ENCODE measurements at regions not wholly inside any gene's neighbourhood (a gene's known extent, or its start where the extent isn't known, plus 50 kb on each side); places are given as distances from the start of the nearest gene placed in this dataset.
A peak's percentile ranks its signal among the peaks of the same experiment; 100 is the strongest.

- Mint-ChIP-seq H3K27ac (no peak overlapping the region), H3K36me3 (no peaks in the 10 kb centered on the region)
- TF ChIP-seq, protein P1, sequence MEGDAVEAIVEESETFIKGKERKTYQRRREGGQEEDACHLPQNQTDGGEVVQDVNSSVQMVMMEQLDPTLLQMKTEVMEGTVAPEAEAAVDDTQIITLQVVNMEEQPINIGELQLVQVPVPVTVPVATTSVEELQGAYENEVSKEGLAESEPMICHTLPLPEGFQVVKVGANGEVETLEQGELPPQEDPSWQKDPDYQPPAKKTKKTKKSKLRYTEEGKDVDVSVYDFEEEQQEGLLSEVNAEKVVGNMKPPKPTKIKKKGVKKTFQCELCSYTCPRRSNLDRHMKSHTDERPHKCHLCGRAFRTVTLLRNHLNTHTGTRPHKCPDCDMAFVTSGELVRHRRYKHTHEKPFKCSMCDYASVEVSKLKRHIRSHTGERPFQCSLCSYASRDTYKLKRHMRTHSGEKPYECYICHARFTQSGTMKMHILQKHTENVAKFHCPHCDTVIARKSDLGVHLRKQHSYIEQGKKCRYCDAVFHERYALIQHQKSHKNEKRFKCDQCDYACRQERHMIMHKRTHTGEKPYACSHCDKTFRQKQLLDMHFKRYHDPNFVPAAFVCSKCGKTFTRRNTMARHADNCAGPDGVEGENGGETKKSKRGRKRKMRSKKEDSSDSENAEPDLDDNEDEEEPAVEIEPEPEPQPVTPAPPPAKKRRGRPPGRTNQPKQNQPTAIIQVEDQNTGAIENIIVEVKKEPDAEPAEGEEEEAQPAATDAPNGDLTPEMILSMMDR (conservative IDR thresholded peaks at IDR 0.05), result no peak
These were observed 1648.0 kb downstream of the OLFM4 start for GRCh38 chr13:54676526-54677113.

GRCh38 chr13:54682184-54682583 is 1653.6 kb downstream of the OLFM4 start:
- H3K4me1 Mint-ChIP-seq (ENCODE audit: unreplicated experiment), result no peaks in the 10 kb centered on the region
- TF ChIP-seq, protein P1 (conservative IDR thresholded peaks at IDR 0.05), result no peak
- no peak for DNase-seq (ENCODE audit: extremely low spot score, unreplicated experiment)
- no peak overlapping the region for H3K4me3 Mint-ChIP-seq
- H3K27ac Mint-ChIP-seq, result no peak overlapping the region
- H3K9me3 Mint-ChIP-seq, result no peaks in the 10 kb centered on the region
- H3K27me3 Mint-ChIP-seq, result no peaks in the 10 kb centered on the region
- no peaks in the 10 kb centered on the region for H3K36me3 Mint-ChIP-seq

More at GRCh38 chr13:54676526-54677113, 1648.0 kb downstream of the OLFM4 start:
- H3K27me3 Mint-ChIP-seq, result no peaks in the 10 kb centered on the region
- no peak for DNase-seq (ENCODE audit: extremely low spot score, unreplicated experiment)
- no peaks in the 10 kb centered on the region for H3K4me1 Mint-ChIP-seq (ENCODE audit: unreplicated experiment)
- H3K9me3 Mint-ChIP-seq, result no peaks in the 10 kb centered on the region
- no peak overlapping the region for H3K4me3 Mint-ChIP-seq

GRCh38 chr13:54687173-54687572 is 1658.6 kb downstream of the OLFM4 start:
- no peaks in the 10 kb centered on the region for H3K9me3 Mint-ChIP-seq
- no peak for DNase-seq (ENCODE audit: extremely low spot score, unreplicated experiment)
- no peaks in the 10 kb centered on the region for H3K4me1 Mint-ChIP-seq (ENCODE audit: unreplicated experiment)
- H3K4me3 Mint-ChIP-seq, result no peak overlapping the region
- H3K36me3 Mint-ChIP-seq, result no peaks in the 10 kb centered on the region
- no peaks in the 10 kb centered on the region for H3K27me3 Mint-ChIP-seq
- no peak overlapping the region for H3K27ac Mint-ChIP-seq
- TF ChIP-seq, protein P1 (conservative IDR thresholded peaks at IDR 0.05), result no peak

DNA sequence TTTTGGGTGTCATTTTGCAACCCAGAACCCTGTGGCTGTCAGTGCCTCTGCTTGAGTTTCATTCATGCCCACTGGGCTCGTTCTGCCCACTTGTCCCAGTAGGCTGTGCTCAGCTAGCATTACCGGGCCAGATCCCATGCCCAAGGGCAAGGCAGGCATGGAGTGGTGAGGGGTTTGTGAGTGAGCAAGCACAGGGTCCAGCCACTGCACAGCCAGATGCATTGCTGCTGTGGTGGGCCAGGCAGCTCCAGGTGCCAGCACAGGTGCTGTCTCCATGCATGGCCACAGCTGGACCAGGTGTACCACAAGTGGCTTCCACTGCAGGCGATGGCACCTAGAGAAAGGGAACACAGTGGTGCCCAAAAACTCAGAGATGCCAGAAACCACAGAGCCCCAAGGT is 1671.2 kb downstream of the OLFM4 start:
- H3K4me1 Mint-ChIP-seq (ENCODE audit: unreplicated experiment), result no peaks in the 10 kb centered on the region
- H3K4me3 Mint-ChIP-seq, result no peak overlapping the region
- TF ChIP-seq, protein P1 (conservative IDR thresholded peaks at IDR 0.05), result no peak
- no peak overlapping the region for H3K27ac Mint-ChIP-seq
- no peak for DNase-seq (ENCODE audit: extremely low spot score, unreplicated experiment)
- H3K9me3 Mint-ChIP-seq, result no peaks in the 10 kb centered on the region
- H3K27me3 Mint-ChIP-seq, result no peaks in the 10 kb centered on the region
- no peaks in the 10 kb centered on the region for H3K36me3 Mint-ChIP-seq

- H3K27ac Mint-ChIP-seq, result no peak overlapping the region
- peaks cover 12% of the 10 kb centered on the region for H3K4me1 Mint-ChIP-seq (ENCODE audit: unreplicated experiment)
These were observed 1677.1 kb downstream of the OLFM4 start for GRCh38 chr13:54705738-54706137.

More at GRCh38 chr13:54705738-54706137, 1677.1 kb downstream of the OLFM4 start:
- no peak for DNase-seq (ENCODE audit: extremely low spot score, unreplicated experiment)
- Mint-ChIP-seq H3K4me3 (peak overlapping the region; percentile 50), H3K36me3 (peaks cover 4% of the 10 kb centered on the region), H3K27me3 (no peaks in the 10 kb centered on the region), H3K9me3 (peaks cover 5% of the 10 kb centered on the region)
- TF ChIP-seq, protein P1 (conservative IDR thresholded peaks at IDR 0.05), result no peak

Data from type B pancreatic cell (in vitro differentiated cells).